K562 (cell line): ENCODE measurements at regions not wholly inside any gene's neighbourhood (a gene's known extent, or its start where the extent isn't known, plus 50 kb on each side); places are given as distances from the start of the nearest gene placed in this dataset.

Experiments
- ATAC-seq: fragments of 200-7000 bp; cut with Tn5 transposase; 3 replicates; pipeline ENCODE4 v1.9.1; 2020; ENCODE audit warnings: moderate library complexity
- BruUV-seq: library from RNA; stranded (reverse); fragments of 400-500 nt; replicated peaks from 2 replicates; lab custom pipeline; 2021; lab: Mats Ljungman, UMichigan
- CTCF ChIA-PET: fragments of 300-600 bp; formaldehyde crosslinking; extraction: SDS; loops from one replicate; lab custom pipeline; 2021; ENCODE audit warnings: low intra/inter-chr PET ratio; lab: Yijun Ruan, JAX
- POLR2A ChIA-PET: fragments of 300-600, 350-650 bp; sonication (Branson Sonifier 250); formaldehyde crosslinking; extraction: SDS; loops from one replicate; lab custom pipeline; 2021; ENCODE audit warnings: antibody characterized with exemption, inconsistent platforms; lab: Yijun Ruan, JAX
- DNase-seq, 4 experiments: peaks; one replicate each; pipeline versions ENCODE4 v3.0.0 to v3.0.0-alpha.2; 2011 to 2018; ENCODE audit warnings: low spot score in 3 of 4, mixed read lengths in 3 of 4; ENCODE audit errors: extremely low read depth in 1 of 4
- FAIRE-seq: peaks from 2 replicates; lab custom pipeline; 2011; peaks lifted over from hg19 to GRCh38; lab: Jason Lieb, UNC
- H2AFZ ChIP-seq: 2 replicates; pipeline ENCODE4 v1.6.0; 2011; ENCODE audit warnings: low read depth, low read length, control low read depth, inconsistent platforms
- H3K27ac ChIP-seq: fragments of 200-600 bp; 3 replicates; pipeline ENCODE4 v1.8.0; 2011; ENCODE audit warnings: low read depth, mild to moderate bottlenecking, control low read depth, inconsistent platforms, low read length, moderate library complexity, mixed read lengths; ENCODE audit errors: extremely low read depth
- H3K27me3 ChIP-seq, 2 experiments: fragments of 300-600 bp in 1 of 2; 2 replicates in 1 of 2; 3 replicates in 1 of 2; pipeline versions ENCODE4 v1.6.0 to v1.8.0; 2011; ENCODE audit warnings: inconsistent platforms in 2 of 2, low read length in 2 of 2, mild to moderate bottlenecking in 1 of 2, mixed read lengths in 1 of 2, moderate library complexity in 1 of 2; ENCODE audit not compliant: control insufficient read depth in 2 of 2, insufficient read depth in 2 of 2
- H3K36me3 ChIP-seq: fragments of 300-600 bp; 3 replicates; pipeline ENCODE4 v1.8.0; 2011; ENCODE audit warnings: mild to moderate bottlenecking, low read length, inconsistent platforms; ENCODE audit not compliant: control insufficient read depth, insufficient read depth
- H3K4me1 ChIP-seq, 2 experiments: fragments of 200-600 bp in 1 of 2; replicated peaks in 1 of 2; 2 replicates in 1 of 2; 3 replicates in 1 of 2; pipeline versions ENCODE4 v1.5.1 to v1.8.0; 2011; ENCODE audit warnings: inconsistent platforms in 2 of 2, low read length in 2 of 2, mild to moderate bottlenecking in 1 of 2, mixed read lengths in 1 of 2, moderate library complexity in 1 of 2; ENCODE audit not compliant: control insufficient read depth in 2 of 2, insufficient read depth in 2 of 2
- H3K4me2 ChIP-seq: 2 replicates; pipeline ENCODE4 v1.6.1; 2011; ENCODE audit warnings: low read length, control low read depth, inconsistent platforms, mixed read lengths; ENCODE audit not compliant: insufficient read depth
- H3K4me3 ChIP-seq: fragments of 200-600 bp; sonication (generic), shearing (Covaris generic); 2 replicates; pipeline ENCODE4 v1.5.1; 2016; ENCODE audit warnings: control low read depth, inconsistent platforms
- H3K79me2 ChIP-seq: fragments of 200-600 bp; 3 replicates; pipeline ENCODE4 v1.8.0; 2011; ENCODE audit warnings: low read length, inconsistent platforms; ENCODE audit not compliant: control insufficient read depth, insufficient read depth
- H3K9ac ChIP-seq, 2 experiments: 2 replicates each; pipeline versions ENCODE4 v1.6.0 to v1.6.1; 2011; ENCODE audit warnings: low read depth in 2 of 2, low read length in 2 of 2, control low read depth in 1 of 2, inconsistent platforms in 1 of 2, mild to moderate bottlenecking in 1 of 2, mixed read lengths in 1 of 2; ENCODE audit not compliant: insufficient read depth in 1 of 2
- H3K9me1 ChIP-seq: one replicate; pipeline ENCODE4 v1.6.0; 2011; ENCODE audit warnings: inconsistent platforms, mild to moderate bottlenecking, low read length, moderate library complexity; ENCODE audit not compliant: control insufficient read depth, insufficient read depth
- H3K9me3 ChIP-seq: replicated peaks from 2 replicates; pipeline ENCODE4 v1.5.1; 2011; ENCODE audit warnings: low read depth, low read length, inconsistent platforms; ENCODE audit not compliant: control insufficient read depth, insufficient read depth
- H4K20me1 ChIP-seq: replicated peaks from 2 replicates; pipeline ENCODE4 v1.6.1; 2011; ENCODE audit warnings: low read length, inconsistent platforms, mixed read lengths; ENCODE audit not compliant: control insufficient read depth, insufficient read depth
- C11orf30 ChIP-seq: fragments of 450-650 bp; IDR thresholded peaks from 2 replicates; pipeline ENCODE4 v1.6.1; 2016; ENCODE audit warnings: low read depth, mild to moderate bottlenecking
- CREB1 ChIP-seq, 2 experiments: sonication (generic) in 1 of 2; formaldehyde crosslinking in 1 of 2; IDR thresholded peaks; 2 replicates each; pipeline versions ENCODE4 v1.6.1 to v1.8.0; 2012 to 2022; ENCODE audit warnings: inconsistent platforms in 1 of 2, mild to moderate bottlenecking in 1 of 2, missing genetic modification reagents in 1 of 2, moderate library complexity in 1 of 2
- KDM5B ChIP-seq: fragments of 200-600 bp; sonication (generic); IDR thresholded peaks from 2 replicates; pipeline ENCODE4 v1.6.1; 2012; ENCODE audit warnings: low read depth, mild to moderate bottlenecking, moderate library complexity, low read length, control low read depth, inconsistent platforms; ENCODE audit not compliant: insufficient replicate concordance
- MAFF ChIP-seq: IDR thresholded peaks from 2 replicates; pipeline ENCODE4 v1.6.1; 2012; ENCODE audit warnings: low read length, improper control_type of control experiment
- MAFG ChIP-seq: fragments of 450-650 bp; conservative IDR thresholded peaks from 2 replicates; pipeline ENCODE4 v1.6.1; 2016; ENCODE audit warnings: missing genetic modification characterization, missing compliant biosample characterization
- MAFK ChIP-seq: IDR thresholded peaks from 2 replicates; pipeline ENCODE4 v1.6.1; 2011; ENCODE audit warnings: low read length, improper control_type of control experiment
- NCOA6 ChIP-seq: fragments of 450-650 bp; IDR thresholded peaks from 2 replicates; pipeline ENCODE4 v1.6.1; 2017; ENCODE audit warnings: mild to moderate bottlenecking
- ZNF274 ChIP-seq: IDR thresholded peaks from 2 replicates; pipeline ENCODE4 v1.6.1; 2011; ENCODE audit warnings: low read depth, mild to moderate bottlenecking, low read length, moderate library complexity, borderline replicate concordance
- ZNF316 ChIP-seq: fragments of 450-650 bp; IDR thresholded peaks from 2 replicates; pipeline ENCODE4 v1.6.1; 2016
- WGBS: fragments of 100-300 bp; shearing (Covaris generic); methylation state at CpG from one replicate; pipeline ENCODE4 v1.1.6; 2016; ENCODE audit warnings: low coverage, mixed read lengths; ENCODE audit not compliant: insufficient coverage; ENCODE audit errors: missing lambda C conversion rate; 5-methylcytosine and 5-hydroxymethylcytosine counted together
- in situ Hi-C: fragments of 300-500 bp; cut with MboI; formaldehyde crosslinking; loops from 4 replicates; pipeline ENCODE4 v1.15.0; 2018; ENCODE audit warnings: inconsistent platforms, mixed read lengths
- intact Hi-C: fragments of 100-400 bp; cut with micrococcal nuclease; formaldehyde crosslinking; loops from 2 replicates; pipeline ENCODE4 v1.14.2; 2022

DNA sequence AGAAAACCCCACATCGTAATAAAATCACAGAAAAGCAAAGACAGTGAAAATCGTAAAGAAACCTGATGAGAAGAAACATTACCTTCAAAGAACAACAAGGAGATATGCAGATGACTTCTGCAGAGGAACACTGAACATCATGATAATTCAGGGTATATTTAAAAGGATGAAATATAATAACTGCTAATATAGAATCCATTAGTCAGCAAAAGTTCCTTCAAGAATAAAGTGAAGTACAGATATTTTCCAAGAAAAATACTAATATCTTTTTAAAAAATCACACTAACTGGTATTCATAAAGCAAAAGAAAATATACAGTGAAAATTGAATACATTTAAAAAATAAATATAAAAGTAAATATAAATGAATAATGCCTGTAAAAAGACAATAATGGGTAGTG is 176.3 kb upstream of the VEGFC start:
- WGBS, result 5% methylated on average over 2 of the region's 2 CpGs
- POLR2A ChIA-PET, result no interaction called here
- Histone ChIP-seq H3K4me3 (no peak overlapping the region), H3K79me2 (no peaks in the 10 kb centered on the region), H3K4me2 (no peak overlapping the region), H4K20me1 (no peaks in the 10 kb centered on the region), H3K27ac (no peak overlapping the region), H3K9me1 (no peaks in the 10 kb centered on the region), H2AFZ (no peak overlapping the region), H3K36me3 (no peaks in the 10 kb centered on the region), H3K27me3 (no peaks in the 10 kb centered on the region), H3K4me1 (no peaks in the 10 kb centered on the region), H3K9me3 (no peaks in the 10 kb centered on the region; the same call in 1 of the 2 replicates), H3K9ac (no peak overlapping the region)
- no TSS peak for BruUV-seq
- intact Hi-C loops, result no loop called here
- in situ Hi-C loops, result no loop called here
- CTCF ChIA-PET, result no interaction called here
- TF ChIP-seq MAFK (peak; percentile 61; the same call in 1 of the 2 replicates), C11orf30 (peak; percentile 62), ZNF274 (no peak), ZNF316 (peak; percentile 76), MAFF (peak; percentile 21; the same call in 1 of the 2 replicates), KDM5B (no peak), NCOA6 (no peak), CREB1 (IDR thresholded peaks at IDR 0.05) (no peak), CREB1 (CRISPR knock-in tag; IDR thresholded peaks at IDR 0.05) (no peak), MAFG (tag) (peak; percentile 52; the same call in 1 of the 2 replicates)
- DNase-seq (no peak), FAIRE-seq (no peak), ATAC-seq (no peak)
